Fibroblast of lung (primary cell): ENCODE measurements at regions not wholly inside any gene's neighbourhood (a gene's known extent, or its start where the extent isn't known, plus 50 kb on each side); places are given as distances from the start of the nearest gene placed in this dataset.

Experiments used
- EZH2 ChIP-seq: IDR thresholded peaks from 2 replicates; pipeline ENCODE4 v1.5.1; 2012; ENCODE audit warnings: low read length, control low read depth, mild to moderate bottlenecking; ENCODE audit errors: missing control alignments
- TF ChIP-seq, protein P1 (sequence below), 2 donors: IDR thresholded peaks in 1 of 2; conservative IDR thresholded peaks in 1 of 2; 1 replicate in 1 of 2; 2 replicates in 1 of 2; pipeline ENCODE4 v1.5.1; 2011 to 2012; ENCODE audit warnings: low read length in 2 of 2, control low read depth in 1 of 2, inconsistent platforms in 1 of 2, low read depth in 1 of 2, mild to moderate bottlenecking in 1 of 2

DNA sequence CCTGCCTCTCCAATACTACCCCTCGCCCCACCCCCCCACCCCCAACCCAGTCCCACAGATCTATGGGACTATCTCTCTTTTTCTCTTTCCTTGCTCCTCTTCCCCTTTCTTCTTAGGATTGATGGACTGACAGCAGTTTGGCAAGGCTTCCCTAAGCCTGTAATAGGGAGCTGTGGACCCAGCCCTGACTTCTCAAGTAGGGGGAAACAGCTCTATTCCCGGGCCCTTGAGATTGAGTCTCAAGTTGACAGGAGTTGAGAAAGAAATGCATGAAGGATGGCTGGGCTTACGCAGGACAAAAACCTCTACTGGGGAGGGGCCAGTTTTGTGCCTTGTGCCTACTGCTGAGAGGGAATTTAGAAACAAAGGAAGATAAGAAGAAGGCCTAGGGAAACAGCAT, 60.4 kb downstream of the SMUG1 start:
- no peak for TF ChIP-seq EZH2
- TF ChIP-seq, protein P1, sequence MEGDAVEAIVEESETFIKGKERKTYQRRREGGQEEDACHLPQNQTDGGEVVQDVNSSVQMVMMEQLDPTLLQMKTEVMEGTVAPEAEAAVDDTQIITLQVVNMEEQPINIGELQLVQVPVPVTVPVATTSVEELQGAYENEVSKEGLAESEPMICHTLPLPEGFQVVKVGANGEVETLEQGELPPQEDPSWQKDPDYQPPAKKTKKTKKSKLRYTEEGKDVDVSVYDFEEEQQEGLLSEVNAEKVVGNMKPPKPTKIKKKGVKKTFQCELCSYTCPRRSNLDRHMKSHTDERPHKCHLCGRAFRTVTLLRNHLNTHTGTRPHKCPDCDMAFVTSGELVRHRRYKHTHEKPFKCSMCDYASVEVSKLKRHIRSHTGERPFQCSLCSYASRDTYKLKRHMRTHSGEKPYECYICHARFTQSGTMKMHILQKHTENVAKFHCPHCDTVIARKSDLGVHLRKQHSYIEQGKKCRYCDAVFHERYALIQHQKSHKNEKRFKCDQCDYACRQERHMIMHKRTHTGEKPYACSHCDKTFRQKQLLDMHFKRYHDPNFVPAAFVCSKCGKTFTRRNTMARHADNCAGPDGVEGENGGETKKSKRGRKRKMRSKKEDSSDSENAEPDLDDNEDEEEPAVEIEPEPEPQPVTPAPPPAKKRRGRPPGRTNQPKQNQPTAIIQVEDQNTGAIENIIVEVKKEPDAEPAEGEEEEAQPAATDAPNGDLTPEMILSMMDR (conservative IDR thresholded peaks at IDR 0.05 in 1 of 2, IDR thresholded peaks at IDR 0.05 in 1 of 2; ENCODE audit: low read depth in 1 of 2, low read length in 2 of 2) = no peak
